ENCODE measurements at regions not wholly inside any gene's neighbourhood (a gene's known extent, or its start where the extent isn't known, plus 50 kb on each side); places are given as distances from the start of the nearest gene placed in this dataset.

DNA sequence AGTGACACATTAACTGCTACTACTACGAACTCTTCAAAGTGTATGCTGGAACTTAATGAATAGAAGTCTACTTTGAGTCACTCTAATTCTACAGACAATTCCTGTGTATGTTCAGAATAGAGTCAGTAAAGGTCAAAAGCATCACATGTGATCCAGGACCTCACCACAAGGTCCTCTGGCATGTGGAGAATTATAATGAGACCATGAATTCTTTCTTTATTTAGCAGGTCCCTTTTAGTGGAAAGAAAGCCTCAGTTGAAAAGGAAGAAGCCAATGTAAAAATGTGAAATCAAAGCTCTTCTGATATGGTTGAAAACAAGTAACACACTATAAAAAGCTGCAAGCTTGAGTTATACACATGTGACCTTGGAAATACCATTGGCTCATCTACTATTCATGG lies 1612.1 kb upstream of the GOT2 start:
- 81 to 88% (median 87%) methylated on average over 1 of the region's 1 CpG for WGBS, 3 donors
- DNase-seq: no peak
- H3K4me3 ChIP-seq: no peak overlapping the region
- H3K27ac ChIP-seq: no peak overlapping the region
- intact Hi-C loops (cut with DNase I): no loop called here
- H3K36me3 ChIP-seq: no peaks in the 10 kb centered on the region
- no peaks in the 10 kb centered on the region for H3K27me3 ChIP-seq
- no peaks in the 10 kb centered on the region for H3K9me3 ChIP-seq
- H3K4me1 ChIP-seq (ENCODE audit: insufficient read depth): no peaks in the 10 kb centered on the region
- TF ChIP-seq, protein P1, sequence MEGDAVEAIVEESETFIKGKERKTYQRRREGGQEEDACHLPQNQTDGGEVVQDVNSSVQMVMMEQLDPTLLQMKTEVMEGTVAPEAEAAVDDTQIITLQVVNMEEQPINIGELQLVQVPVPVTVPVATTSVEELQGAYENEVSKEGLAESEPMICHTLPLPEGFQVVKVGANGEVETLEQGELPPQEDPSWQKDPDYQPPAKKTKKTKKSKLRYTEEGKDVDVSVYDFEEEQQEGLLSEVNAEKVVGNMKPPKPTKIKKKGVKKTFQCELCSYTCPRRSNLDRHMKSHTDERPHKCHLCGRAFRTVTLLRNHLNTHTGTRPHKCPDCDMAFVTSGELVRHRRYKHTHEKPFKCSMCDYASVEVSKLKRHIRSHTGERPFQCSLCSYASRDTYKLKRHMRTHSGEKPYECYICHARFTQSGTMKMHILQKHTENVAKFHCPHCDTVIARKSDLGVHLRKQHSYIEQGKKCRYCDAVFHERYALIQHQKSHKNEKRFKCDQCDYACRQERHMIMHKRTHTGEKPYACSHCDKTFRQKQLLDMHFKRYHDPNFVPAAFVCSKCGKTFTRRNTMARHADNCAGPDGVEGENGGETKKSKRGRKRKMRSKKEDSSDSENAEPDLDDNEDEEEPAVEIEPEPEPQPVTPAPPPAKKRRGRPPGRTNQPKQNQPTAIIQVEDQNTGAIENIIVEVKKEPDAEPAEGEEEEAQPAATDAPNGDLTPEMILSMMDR (IDR thresholded peaks at IDR 0.05): no peak
- TF ChIP-seq EP300 (IDR thresholded peaks at IDR 0.05) (no peak), POLR2A (IDR thresholded peaks at IDR 0.05) (no peak)

DNA sequence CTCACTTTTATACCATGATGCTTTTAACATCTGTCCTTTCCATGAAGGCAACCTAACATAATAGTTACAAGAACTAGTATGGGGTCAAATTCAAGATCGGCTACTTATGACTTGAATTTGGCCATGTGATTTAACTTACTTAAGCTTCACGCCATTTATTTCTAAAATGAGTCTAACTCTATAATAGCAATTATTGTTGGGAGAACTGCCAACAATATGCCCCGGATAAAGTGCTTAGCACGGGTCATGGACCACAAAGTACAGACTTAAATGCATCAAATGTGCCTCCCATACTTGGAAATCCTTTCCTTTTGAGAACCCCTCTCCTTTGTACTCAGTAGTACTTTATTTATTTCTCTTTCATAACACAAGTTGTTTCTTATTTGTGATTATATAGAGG lies 1603.6 kb upstream of the GOT2 start:
- no peaks in the 10 kb centered on the region for H3K4me1 ChIP-seq (ENCODE audit: insufficient read depth)
- no peak for DNase-seq
- 72 to 85% (median 81%) methylated on average over 4 of the region's 4 CpGs for WGBS, 3 donors
- intact Hi-C loops (cut with DNase I): loop anchor here in 1 of 4 donors (10.0 kb wide), 1 partner anchor 1183 kb away; no protein-coding TSS in a partner anchor
- H3K4me3 ChIP-seq: no peak overlapping the region
- TF ChIP-seq, protein P1 (IDR thresholded peaks at IDR 0.05): no peak
- no peak for TF ChIP-seq POLR2A (IDR thresholded peaks at IDR 0.05)
- no peak for TF ChIP-seq EP300 (IDR thresholded peaks at IDR 0.05)
- no peak overlapping the region for H3K27ac ChIP-seq
- no peaks in the 10 kb centered on the region for H3K27me3 ChIP-seq
- H3K36me3 ChIP-seq: no peaks in the 10 kb centered on the region
- H3K9me3 ChIP-seq: no peaks in the 10 kb centered on the region

DNA sequence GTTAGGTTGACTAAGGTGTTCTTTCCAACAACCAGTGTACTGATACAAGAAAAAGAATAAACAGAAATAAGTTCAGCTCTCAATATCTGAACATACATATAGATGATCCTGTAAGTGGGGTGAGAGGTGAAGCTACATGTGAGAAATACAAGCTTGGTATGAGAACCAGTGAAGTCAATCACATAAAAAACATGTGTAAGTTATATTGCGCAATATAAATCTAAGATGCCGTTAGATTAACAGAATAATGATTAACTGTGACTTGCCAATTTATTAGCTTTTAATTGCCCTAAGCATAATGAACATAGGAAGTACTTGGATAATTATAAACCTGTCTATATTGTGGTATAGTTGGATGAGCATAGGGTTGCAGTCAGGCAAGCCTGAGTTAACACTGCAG lies 1597.1 kb upstream of the GOT2 start:
- TF ChIP-seq, protein P1 (IDR thresholded peaks at IDR 0.05): no peak
- TF ChIP-seq POLR2A (IDR thresholded peaks at IDR 0.05) (no peak), EP300 (IDR thresholded peaks at IDR 0.05) (no peak)
- H3K27ac ChIP-seq: no peak overlapping the region
- H3K4me1 ChIP-seq (ENCODE audit: insufficient read depth): no peaks in the 10 kb centered on the region
- H3K9me3 ChIP-seq: no peaks in the 10 kb centered on the region
- no peak for DNase-seq
- 48 to 49% (median 48%) methylated on average over 2 of the region's 2 CpGs for WGBS, 3 donors
- H3K27me3 ChIP-seq: no peaks in the 10 kb centered on the region
- no peaks in the 10 kb centered on the region for H3K36me3 ChIP-seq
- intact Hi-C loops (cut with DNase I): loop anchor here in 1 of 4 donors (10.0 kb wide), 1 partner anchor 1176 kb away; no protein-coding TSS in a partner anchor
- H3K4me3 ChIP-seq: no peak overlapping the region

DNA sequence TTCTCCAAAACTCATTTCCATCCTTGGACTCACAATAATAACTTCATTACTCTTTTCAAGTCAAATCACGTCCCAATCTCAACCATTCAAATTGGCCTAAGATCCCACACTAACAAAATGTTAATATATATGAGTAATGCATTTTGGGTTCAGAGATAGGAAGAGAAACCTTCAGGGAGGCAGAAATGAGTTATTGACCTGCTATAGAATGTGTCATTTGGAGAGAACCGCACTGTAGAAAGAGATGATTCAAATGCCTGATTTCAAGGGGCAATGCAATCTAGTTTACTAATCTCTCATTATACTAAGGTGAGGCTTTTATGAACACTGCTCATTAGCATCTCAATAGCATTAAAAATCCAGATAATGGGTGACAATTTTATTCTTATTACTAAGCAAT lies 1595.0 kb upstream of the GOT2 start:
- TF ChIP-seq POLR2A (IDR thresholded peaks at IDR 0.05): no peak
- TF ChIP-seq, protein P1 (IDR thresholded peaks at IDR 0.05): no peak
- no peak for TF ChIP-seq EP300 (IDR thresholded peaks at IDR 0.05)
- intact Hi-C loops (cut with DNase I): no loop called here
- no peaks in the 10 kb centered on the region for H3K36me3 ChIP-seq
- no peak overlapping the region for H3K4me3 ChIP-seq
- no peak for DNase-seq
- H3K27ac ChIP-seq: no peak overlapping the region
- no peaks in the 10 kb centered on the region for H3K4me1 ChIP-seq (ENCODE audit: insufficient read depth)
- H3K9me3 ChIP-seq: no peaks in the 10 kb centered on the region
- WGBS, 3 donors: 83 to 86% (median 84%) methylated on average over 2 of the region's 2 CpGs
- H3K27me3 ChIP-seq: no peaks in the 10 kb centered on the region

Measured in ovary (tissue), 7 donors.